ELF-1 (cell line): ENCODE measurements at regions not wholly inside any gene's neighbourhood (a gene's known extent, or its start where the extent isn't known, plus 50 kb on each side); places are given as distances from the start of the nearest gene placed in this dataset.

Experiments used
- DNase-seq: peaks from one replicate; pipeline ENCODE4 v3.0.0-alpha.2; 2016; ENCODE audit warnings: low read depth, low spot score

DNA sequence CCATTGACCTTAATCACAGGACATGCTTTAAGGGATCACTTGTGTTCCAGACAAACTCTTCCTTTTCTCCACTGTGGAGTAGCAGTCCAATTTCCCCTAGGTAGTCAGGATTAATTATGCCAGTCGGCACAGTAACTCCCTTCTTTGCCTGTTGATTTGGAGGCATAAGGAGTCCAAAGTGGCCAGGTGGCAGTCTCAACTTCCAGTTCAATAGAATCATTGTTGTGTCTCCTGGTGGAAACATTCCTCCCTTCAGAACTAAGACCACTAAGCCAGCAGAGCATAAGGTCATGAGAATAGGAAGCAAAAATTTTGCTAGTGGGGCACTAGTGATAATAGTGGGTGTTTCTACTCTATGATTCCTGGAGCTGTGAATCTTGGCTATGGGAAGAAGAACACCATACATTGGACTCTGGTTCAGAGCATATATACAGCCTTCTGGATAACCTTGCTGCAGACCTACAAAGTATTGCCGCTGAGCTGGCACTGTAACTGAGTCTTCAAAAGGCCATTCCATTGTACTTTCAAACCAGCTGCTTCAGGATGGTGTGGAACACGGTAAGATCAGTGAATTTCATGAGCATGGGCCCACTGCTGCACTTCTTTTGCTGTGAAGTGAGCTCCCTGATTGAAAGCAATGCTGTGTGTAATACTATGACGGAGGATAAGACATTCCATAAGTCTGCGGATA, 147.3 kb upstream of the MAX start:
- DNase-seq = no peak

- DNase-seq = no peak
Measured at GRCh38 chr14:65250162-65250495, 147.8 kb upstream of the MAX start.

DNA sequence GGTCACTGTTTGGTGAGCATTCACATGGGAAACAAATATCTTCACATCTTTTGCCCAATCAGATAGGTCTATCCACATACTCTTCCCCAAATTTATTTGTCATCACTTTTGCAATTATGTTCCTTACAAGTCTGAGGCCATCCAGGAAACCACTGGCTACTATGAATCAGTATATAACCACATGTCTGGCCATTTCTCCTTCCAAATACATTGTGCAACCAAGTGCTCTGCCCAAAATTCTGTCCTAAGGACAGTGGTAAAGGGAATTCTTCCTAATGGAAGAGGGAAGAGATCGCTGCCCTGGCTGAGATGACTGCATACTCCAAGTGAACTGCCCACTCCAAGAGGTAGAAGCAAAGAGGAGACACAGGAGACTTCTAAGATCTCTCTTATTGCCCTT, 148.9 kb upstream of the MAX start:
- no peak for DNase-seq

DNA sequence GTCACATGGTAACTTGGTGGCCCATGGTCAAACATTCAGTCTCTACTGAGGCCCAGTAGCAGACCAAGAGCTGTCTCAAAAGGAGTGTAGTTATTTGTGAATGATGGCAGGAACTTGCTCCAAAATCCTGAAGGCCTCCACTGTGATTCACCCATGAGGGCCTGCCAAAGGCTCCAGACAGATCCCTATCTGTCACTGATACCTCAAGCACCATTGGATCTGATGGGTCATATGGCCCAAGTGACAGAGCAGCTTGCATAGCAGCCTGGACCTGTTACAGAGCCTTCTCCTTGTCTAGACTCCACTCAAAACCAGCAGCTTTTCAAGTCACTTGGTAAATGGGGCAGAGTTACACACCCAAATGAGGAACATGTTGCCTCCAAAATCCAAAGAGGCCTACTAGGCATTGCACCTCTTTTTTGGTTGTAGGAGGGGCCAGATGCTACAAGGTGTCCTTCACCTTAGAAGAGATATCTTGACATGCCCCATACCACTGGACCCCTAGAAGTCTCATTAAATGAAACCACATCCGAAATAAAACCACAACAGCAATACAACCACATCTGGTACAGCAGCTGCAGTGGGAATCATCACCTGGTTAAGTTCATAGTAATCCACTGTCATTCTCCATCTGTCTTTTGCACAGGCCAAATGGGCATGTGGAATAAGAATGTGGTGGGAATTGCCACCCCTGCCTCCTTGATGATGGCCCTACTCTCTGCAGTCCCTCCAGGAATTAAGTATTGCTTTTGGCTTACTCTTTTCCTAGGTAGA, 150.4 kb upstream of the MAX start:
- no peak for DNase-seq

DNA sequence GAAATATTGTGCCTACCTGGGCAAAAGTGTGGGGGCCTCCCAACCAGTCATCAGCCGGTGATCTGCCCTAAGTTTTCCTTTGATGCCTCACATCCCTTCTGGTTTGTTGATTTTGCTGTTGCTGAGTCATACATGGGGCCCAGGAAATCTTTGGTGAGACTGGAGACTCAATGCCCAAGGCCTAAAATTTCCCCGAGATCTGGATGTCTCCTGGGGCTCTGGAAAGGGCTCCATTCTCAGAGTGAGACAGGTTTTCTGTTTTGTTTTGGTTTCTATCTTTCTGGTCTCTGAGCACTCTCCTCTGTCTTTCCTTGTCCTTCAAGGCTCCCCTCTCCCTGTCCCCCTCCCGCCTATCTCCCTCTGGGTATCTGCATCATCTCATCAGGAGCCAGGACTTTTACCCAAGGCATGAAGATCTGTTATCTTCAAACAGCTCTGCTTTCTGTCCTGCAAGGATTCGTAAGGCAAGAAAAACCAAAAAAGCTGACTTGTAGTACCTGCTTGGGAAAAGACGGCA, 152.8 kb upstream of the MAX start:
- DNase-seq = peak; percentile 97

- DNase-seq = peak; percentile 88
Measured at GRCh38 chr14:65255583-65256461, 153.5 kb upstream of the MAX start.

DNA sequence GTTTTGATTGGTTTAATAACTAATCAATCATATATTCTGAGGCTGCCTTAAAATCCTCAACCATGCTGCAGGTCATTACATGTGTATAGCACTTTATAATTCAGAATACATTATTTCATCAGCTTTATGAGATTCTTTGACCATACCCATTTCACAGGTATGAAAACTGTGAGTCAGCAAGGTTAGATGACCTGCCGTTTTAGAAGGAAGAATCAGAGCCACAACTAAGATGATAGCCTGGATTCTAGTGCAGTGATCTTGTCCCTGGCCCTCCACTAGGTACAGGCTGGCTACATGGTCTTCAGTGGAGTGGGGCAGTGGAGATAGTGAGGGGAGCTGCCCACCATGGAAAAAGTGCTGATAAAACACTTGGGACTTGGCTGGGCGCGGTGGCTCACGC, 154.4 kb upstream of the MAX start:
- no peak for DNase-seq

DNA sequence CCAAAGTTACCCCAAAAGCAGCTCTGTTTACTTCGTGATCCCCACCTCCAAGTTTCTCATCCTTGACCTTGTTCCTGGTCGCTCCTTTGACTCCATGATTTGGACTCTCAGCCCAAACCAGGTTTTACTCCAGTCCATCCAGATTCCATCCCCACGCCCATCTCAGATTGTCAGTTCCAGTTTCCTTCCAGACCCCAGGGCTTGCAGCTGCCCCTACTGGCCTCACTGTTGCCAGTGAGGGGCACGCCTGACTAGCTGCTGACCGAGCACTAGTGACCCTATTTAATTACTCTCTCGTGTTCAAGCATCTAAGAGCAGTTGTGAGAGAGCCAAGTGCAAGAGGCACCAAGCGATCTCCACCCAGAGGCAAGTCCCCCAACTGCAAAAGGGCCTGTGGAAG, 155.1 kb upstream of the FUT8 start:
- peak; percentile 55 for DNase-seq

DNA sequence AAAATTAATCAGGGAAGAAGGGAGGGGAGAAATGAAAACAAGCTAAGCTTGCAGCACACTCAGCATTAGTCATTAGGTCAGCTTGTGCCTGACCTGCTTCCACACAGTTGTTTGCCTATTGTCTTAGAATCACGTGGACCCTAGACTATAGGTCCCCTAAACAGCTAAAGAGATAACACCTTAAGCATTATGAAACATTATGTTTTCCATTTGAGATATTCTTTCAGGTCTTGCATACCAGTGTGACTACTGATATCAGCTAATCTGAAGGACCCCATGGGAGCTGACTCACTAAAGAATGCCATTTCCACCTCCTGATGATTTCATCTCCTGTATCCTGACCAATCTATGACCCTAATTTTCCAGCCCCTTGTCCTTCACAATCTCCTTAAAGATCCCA, 154.1 kb upstream of the FUT8 start:
- DNase-seq = no peak

- no peak for DNase-seq
Measured at GRCh38 chr14:65259000-65259399, 153.5 kb upstream of the FUT8 start.

- no peak for DNase-seq
Measured at GRCh38 chr14:65260786-65261185, 151.7 kb upstream of the FUT8 start.

- no peak for DNase-seq
Measured at GRCh38 chr14:65261425-65261920, 151.1 kb upstream of the FUT8 start.

- DNase-seq = no peak
Measured at GRCh38 chr14:65261946-65262345, 150.6 kb upstream of the FUT8 start.

DNA sequence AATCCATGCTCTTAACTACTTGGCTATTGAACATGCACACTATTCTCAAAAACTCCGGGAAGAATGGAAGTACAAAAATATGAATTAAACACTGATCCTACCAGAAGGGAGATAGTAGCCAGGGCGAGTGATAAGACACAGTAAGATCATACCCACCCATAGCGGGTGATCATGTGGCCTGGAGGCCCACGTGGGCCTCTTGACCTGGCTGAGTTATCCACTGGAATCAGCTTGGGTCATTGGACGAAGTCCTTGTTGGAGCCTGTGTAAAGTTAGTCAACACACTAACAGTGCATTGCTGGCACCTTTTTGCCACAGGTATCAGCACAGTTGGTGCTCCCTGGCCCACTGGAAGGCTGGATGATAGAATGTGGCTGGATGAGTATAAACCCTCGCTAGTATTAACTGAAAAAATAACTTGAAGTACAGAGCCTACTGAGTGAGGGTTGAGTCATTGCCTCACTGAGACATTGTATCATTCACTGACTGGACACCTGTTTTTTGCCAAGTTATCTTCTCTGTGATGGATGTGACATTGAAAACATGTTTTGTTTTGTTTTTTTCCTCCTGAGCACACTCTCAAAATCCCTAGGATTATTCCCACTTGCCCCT, 149.2 kb upstream of the FUT8 start:
- no peak for DNase-seq

- no peak for DNase-seq
Measured at GRCh38 chr14:65267856-65268255, 144.7 kb upstream of the FUT8 start.

GRCh38 chr14:65268594-65268993, 143.9 kb upstream of the FUT8 start:
- no peak for DNase-seq

- no peak for DNase-seq
Measured at GRCh38 chr14:65269732-65270131, 142.8 kb upstream of the FUT8 start.

GRCh38 chr14:65277027-65277426, 135.5 kb upstream of the FUT8 start:
- DNase-seq = peak; percentile 53

DNA sequence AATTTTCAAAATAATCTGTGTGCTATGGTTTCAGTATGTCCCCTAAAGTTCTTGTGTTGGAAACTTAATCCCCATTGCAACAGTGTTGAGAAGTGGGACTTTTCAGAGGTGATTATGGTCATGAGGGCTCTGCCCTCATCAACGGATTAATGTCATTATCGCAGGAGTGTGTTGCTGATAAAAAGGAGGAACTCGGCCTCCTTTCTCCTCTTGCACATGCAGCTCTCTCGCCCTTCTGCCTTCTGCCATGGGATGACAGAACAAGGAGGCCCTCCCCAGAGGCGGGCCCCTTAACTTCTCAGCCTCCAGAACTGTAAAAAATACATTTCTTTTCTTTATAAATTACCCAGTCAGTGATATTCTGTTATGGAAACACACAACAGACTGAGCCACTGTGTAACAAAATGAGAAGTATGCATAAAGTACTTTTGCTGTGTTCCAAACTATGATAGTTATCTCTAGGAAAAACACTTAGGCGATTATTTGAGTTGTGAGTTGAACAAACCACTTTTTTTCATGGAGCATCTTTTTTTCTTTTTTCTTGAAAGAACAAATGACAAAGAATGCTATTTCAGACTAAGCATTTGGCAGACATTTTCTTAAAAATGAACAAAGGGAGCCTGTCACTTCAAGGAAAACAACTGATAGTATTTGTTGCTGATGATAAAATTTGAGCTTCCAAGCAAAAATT, 134.8 kb upstream of the FUT8 start:
- no peak for DNase-seq

GRCh38 chr14:65278589-65278988, 133.9 kb upstream of the FUT8 start:
- no peak for DNase-seq

DNA sequence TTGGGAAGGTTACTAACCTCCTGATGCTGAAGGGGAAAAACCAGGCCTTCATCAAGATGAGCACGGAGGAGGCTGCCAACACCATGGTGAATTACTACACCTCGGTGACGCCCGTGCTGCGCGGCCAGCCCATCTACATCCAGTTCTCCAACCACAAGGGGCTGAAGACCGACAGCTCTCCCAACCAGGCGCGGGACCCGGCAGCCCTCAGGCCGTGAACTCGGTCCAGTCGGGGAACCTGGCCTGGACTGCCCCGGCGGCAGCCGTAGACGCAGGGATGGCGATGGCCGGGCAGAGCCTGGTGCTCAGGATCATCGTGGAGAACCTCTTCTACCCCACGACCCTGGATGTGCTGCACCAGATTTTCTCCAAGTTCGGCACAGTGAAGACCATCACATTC, 133.0 kb upstream of the FUT8 start:
- DNase-seq = no peak
